ENCODE measurements at regions not wholly inside any gene's neighbourhood (a gene's known extent, or its start where the extent isn't known, plus 50 kb on each side); places are given as distances from the start of the nearest gene placed in this dataset.
A peak's percentile ranks its signal among the peaks of the same experiment; 100 is the strongest.
"Not testable (repeated sequence)": the region's sequence is repeated elsewhere in the genome, so short reads cannot be mapped to it uniquely, and the experiment has no call there.

GRCh38 chr7:112540839-112541577 lies 60.2 kb downstream of the LSMEM1 start:
- DNase-seq (ENCODE audit: low spot score): no peak

GRCh38 chr7:112546723-112547513 lies 66.1 kb downstream of the LSMEM1 start:
- DNase-seq (ENCODE audit: low spot score): no peak

GRCh38 chr7:112547916-112548315 lies 67.1 kb downstream of the LSMEM1 start:
- DNase-seq (ENCODE audit: low spot score): no peak

GRCh38 chr7:112550468-112551060 lies 69.8 kb downstream of the LSMEM1 start:
- DNase-seq (ENCODE audit: low spot score): peak; percentile 60

GRCh38 chr7:112551521-112551920 lies 70.7 kb downstream of the LSMEM1 start:
- DNase-seq (ENCODE audit: low spot score): not testable (repeated sequence)

GRCh38 chr7:112554591-112554990 lies 73.8 kb downstream of the LSMEM1 start:
- no peak for DNase-seq (ENCODE audit: low spot score)

- DNase-seq (ENCODE audit: low spot score): no peak
These were observed 75.8 kb downstream of the LSMEM1 start for GRCh38 chr7:112556633-112557032.

GRCh38 chr7:112566442-112567324 lies 85.9 kb downstream of the LSMEM1 start:
- DNase-seq (ENCODE audit: low spot score): no peak

- no peak for DNase-seq (ENCODE audit: low spot score)
These were observed 86.6 kb downstream of the LSMEM1 start for GRCh38 chr7:112567388-112567787.

GRCh38 chr7:112571852-112572607 lies 91.2 kb downstream of the LSMEM1 start:
- no peak for DNase-seq (ENCODE audit: low spot score)

GRCh38 chr7:112572669-112573301 lies 92.0 kb downstream of the LSMEM1 start:
- DNase-seq (ENCODE audit: low spot score): peak; percentile 9

- no peak for DNase-seq (ENCODE audit: low spot score)
These were observed 92.7 kb downstream of the LSMEM1 start for GRCh38 chr7:112573302-112574039.

- no peak for DNase-seq (ENCODE audit: low spot score)
These were observed 95.1 kb downstream of the LSMEM1 start for GRCh38 chr7:112575864-112576263.

- no peak for DNase-seq (ENCODE audit: low spot score)
These were observed 98.6 kb downstream of the LSMEM1 start for GRCh38 chr7:112579388-112579787.

- no peak for DNase-seq (ENCODE audit: low spot score)
These were observed 100.1 kb downstream of the LSMEM1 start for GRCh38 chr7:112580717-112581435.

- no peak for DNase-seq (ENCODE audit: low spot score)
These were observed 100.7 kb downstream of the LSMEM1 start for GRCh38 chr7:112581529-112581928.

- no peak for DNase-seq (ENCODE audit: low spot score)
These were observed 103.5 kb downstream of the LSMEM1 start for GRCh38 chr7:112584290-112584689.

GRCh38 chr7:112587504-112587903 lies 106.7 kb downstream of the LSMEM1 start:
- DNase-seq (ENCODE audit: low spot score): no peak

- DNase-seq (ENCODE audit: low spot score): not testable (repeated sequence)
These were observed 111.9 kb downstream of the LSMEM1 start for GRCh38 chr7:112592565-112593263.

Measured in hematopoietic multipotent progenitor cell treated with erythropoietin and hydrocortisone succinate and interleukin-3 and kit ligand, for 15 days (in vitro differentiated cells).